ENCODE measurements at regions not wholly inside any gene's neighbourhood (a gene's known extent, or its start where the extent isn't known, plus 50 kb on each side); places are given as distances from the start of the nearest gene placed in this dataset.

- DNase-seq, result no peak
Measured at GRCh38 chr2:234768608-234769196, 183.1 kb upstream of the SH3BP4 start.

- DNase-seq, result no peak
Measured at GRCh38 chr2:234765279-234765678, 186.5 kb upstream of the SH3BP4 start.

- no peak for DNase-seq
Measured at GRCh38 chr2:234764372-234764771, 187.4 kb upstream of the SH3BP4 start.

- DNase-seq, result no peak
Measured at GRCh38 chr2:234763002-234763873, 188.6 kb upstream of the SH3BP4 start.

- no peak for DNase-seq
Measured at GRCh38 chr2:234761910-234762309, 189.9 kb upstream of the SH3BP4 start.

GRCh38 chr2:234754126-234754525, 197.7 kb upstream of the SH3BP4 start:
- no peak for DNase-seq

GRCh38 chr2:234753701-234754100, 198.1 kb upstream of the SH3BP4 start:
- no peak for DNase-seq

GRCh38 chr2:234752966-234753365, 198.9 kb upstream of the SH3BP4 start:
- no peak for DNase-seq

- DNase-seq, result no peak
Measured at GRCh38 chr2:234751275-234751973, 200.4 kb upstream of the SH3BP4 start.

- no peak for DNase-seq
Measured at GRCh38 chr2:234747833-234748559, 203.8 kb upstream of the SH3BP4 start.

- DNase-seq, result no peak
Measured at GRCh38 chr2:234747032-234747431, 204.8 kb upstream of the SH3BP4 start.

GRCh38 chr2:234745347-234745746, 206.5 kb upstream of the SH3BP4 start:
- DNase-seq, result no peak

GRCh38 chr2:234741976-234742375, 209.8 kb upstream of the SH3BP4 start:
- DNase-seq, result no peak

- DNase-seq, result no peak
Measured at GRCh38 chr2:234739061-234739460, 212.8 kb upstream of the SH3BP4 start.

GRCh38 chr2:234735829-234736228, 216.0 kb upstream of the SH3BP4 start:
- peak in 1 of 51 donors; percentile 12 for DNase-seq

- DNase-seq, result no peak
Measured at GRCh38 chr2:234733795-234734600, 217.8 kb upstream of the SH3BP4 start.

- no peak for DNase-seq
Measured at GRCh38 chr2:234733093-234733489, 218.7 kb upstream of the SH3BP4 start.

- DNase-seq, result no peak
Measured at GRCh38 chr2:234732404-234733092, 219.3 kb upstream of the SH3BP4 start.

GRCh38 chr2:234731236-234731635, 220.6 kb upstream of the SH3BP4 start:
- no peak for DNase-seq

GRCh38 chr2:234730066-234730640, 221.7 kb upstream of the SH3BP4 start:
- no peak for DNase-seq
